HG03025 (cell line): ENCODE measurements at regions not wholly inside any gene's neighbourhood (a gene's known extent, or its start where the extent isn't known, plus 50 kb on each side); places are given as distances from the start of the nearest gene placed in this dataset.
A peak's percentile ranks its signal among the peaks of the same experiment; 100 is the strongest.
"Not testable (repeated sequence)": the region's sequence is repeated elsewhere in the genome, so short reads cannot be mapped to it uniquely, and the experiment has no call there.

ENCODE experiments used
- ATAC-seq: cut with Tn5 transposase; IDR thresholded peaks from one replicate; pipeline ENCODE4 v1.9.1; 2021; ENCODE audit warnings: mild to moderate bottlenecking, moderate library complexity; ENCODE audit not compliant: unreplicated experiment, low FRiP score

- peak; percentile 100 for ATAC-seq
Observed at GRCh38 chr11:104705490-104706190, 192.6 kb downstream of the CASP12 start.

GRCh38 chr11:104704888-104705287, 193.4 kb downstream of the CASP12 start:
- no peak for ATAC-seq

- ATAC-seq, result no peak
Observed at GRCh38 chr11:104704146-104704830, 194.0 kb downstream of the CASP12 start.

- ATAC-seq, result no peak
Observed at GRCh38 chr11:104700609-104701008, 197.7 kb downstream of the CASP12 start.

- no peak for ATAC-seq
Observed at GRCh38 chr11:104699981-104700380, 198.3 kb downstream of the CASP12 start.

GRCh38 chr11:104695065-104695463, 203.2 kb downstream of the CASP12 start:
- ATAC-seq, result no peak

- ATAC-seq, result no peak
Observed at GRCh38 chr11:104694259-104695064, 203.8 kb downstream of the CASP12 start.

GRCh38 chr11:104692751-104693150, 205.5 kb downstream of the CASP12 start:
- ATAC-seq, result no peak

- no peak for ATAC-seq
Observed at GRCh38 chr11:104691129-104691528, 207.1 kb downstream of the CASP12 start.

GRCh38 chr11:104690241-104690640, 208.0 kb downstream of the CASP12 start:
- no peak for ATAC-seq

- ATAC-seq, result no peak
Observed at GRCh38 chr11:104688731-104689130, 209.5 kb downstream of the CASP12 start.

- no peak for ATAC-seq
Observed at GRCh38 chr11:104682206-104682605, 216.1 kb downstream of the CASP12 start.

GRCh38 chr11:104679258-104679657, 219.0 kb downstream of the CASP12 start:
- ATAC-seq, result no peak

GRCh38 chr11:104678408-104678807, 219.9 kb downstream of the CASP12 start:
- no peak for ATAC-seq

GRCh38 chr11:104677069-104677468, 221.2 kb downstream of the CASP12 start:
- not testable (repeated sequence) for ATAC-seq

- ATAC-seq, result no peak
Observed at GRCh38 chr11:104672897-104673296, 225.4 kb downstream of the CASP12 start.

- no peak for ATAC-seq
Observed at GRCh38 chr11:104668797-104669463, 229.3 kb downstream of the CASP12 start.

- ATAC-seq, result no peak
Observed at GRCh38 chr11:104666624-104667023, 231.6 kb downstream of the CASP12 start.

GRCh38 chr11:104665641-104666040, 232.6 kb downstream of the CASP12 start:
- ATAC-seq, result no peak

- no peak for ATAC-seq
Observed at GRCh38 chr11:104663190-104664140, 234.8 kb downstream of the CASP12 start.
